H7 (cell line): ENCODE measurements at regions not wholly inside any gene's neighbourhood (a gene's known extent, or its start where the extent isn't known, plus 50 kb on each side); places are given as distances from the start of the nearest gene placed in this dataset.
A peak's percentile ranks its signal among the peaks of the same experiment; 100 is the strongest.

Source experiments
- DNase-seq: peaks from one replicate; pipeline ENCODE4 v3.0.0; 2012
- H3K27me3 ChIP-seq: 2 replicates; pipeline ENCODE4 v1.6.0; 2011; ENCODE audit warnings: mild to moderate bottlenecking, low read length; ENCODE audit not compliant: control insufficient read depth, insufficient read depth
- H3K36me3 ChIP-seq: replicated peaks from 2 replicates; pipeline ENCODE4 v1.5.1; 2011; ENCODE audit warnings: low read length; ENCODE audit not compliant: control insufficient read depth, insufficient read depth
- H3K4me3 ChIP-seq: 2 replicates; pipeline ENCODE4 v1.5.1; 2011; ENCODE audit warnings: low read depth, mild to moderate bottlenecking, control low read depth, low read length, moderate library complexity; ENCODE audit not compliant: insufficient read depth

DNA sequence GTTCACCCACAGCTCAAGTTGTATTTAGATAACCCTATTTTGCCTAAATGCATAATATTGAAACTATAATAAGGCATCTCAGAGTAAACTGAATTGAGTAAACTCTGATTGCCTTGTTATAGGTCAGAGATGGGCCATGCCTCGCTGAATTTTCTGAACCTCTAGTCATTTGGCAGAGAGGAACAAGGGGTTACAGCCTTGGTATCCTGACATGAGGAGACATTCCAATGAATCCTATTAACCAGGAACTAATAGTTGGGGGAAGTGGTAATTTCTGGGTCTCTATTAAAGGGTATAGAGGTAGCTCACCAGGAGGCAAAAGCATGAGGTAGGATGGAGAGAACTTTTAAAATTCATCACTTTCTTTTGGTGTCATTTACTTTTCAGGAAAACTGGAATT lies 227.4 kb upstream of the CHST9 start:
- no peaks in the 10 kb centered on the region for H3K36me3 ChIP-seq
- H3K27me3 ChIP-seq: no peaks in the 10 kb centered on the region
- DNase-seq: no peak
- no peak overlapping the region for H3K4me3 ChIP-seq

DNA sequence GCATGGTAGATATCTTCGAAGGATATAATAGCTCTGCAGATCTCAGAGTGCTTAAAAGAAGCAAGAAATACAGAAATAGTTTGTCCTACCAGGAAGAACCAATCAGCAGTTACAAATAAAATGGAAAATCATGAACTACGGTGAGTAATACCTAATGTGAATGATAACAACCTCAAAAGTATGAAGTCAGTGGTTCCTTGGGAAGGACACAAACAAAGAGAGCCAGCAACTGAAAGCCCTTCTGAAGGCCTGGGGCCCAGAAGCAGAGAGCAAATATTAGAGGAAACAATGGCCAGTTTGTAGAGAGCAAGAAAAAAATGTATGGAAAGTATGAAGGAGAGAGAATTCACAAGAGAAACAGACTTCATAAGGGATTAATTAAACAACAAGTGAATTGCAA lies 226.8 kb upstream of the CHST9 start:
- H3K27me3 ChIP-seq: no peaks in the 10 kb centered on the region
- no peak for DNase-seq

GRCh38 chr18:27411013-27411412 lies 225.9 kb upstream of the CHST9 start:
- Histone ChIP-seq H3K36me3 (no peaks in the 10 kb centered on the region), H3K4me3 (no peak overlapping the region), H3K27me3 (no peaks in the 10 kb centered on the region)
- DNase-seq: no peak

More for the DNA sequence above, 226.8 kb upstream of the CHST9 start:
- no peaks in the 10 kb centered on the region for H3K36me3 ChIP-seq
- no peak overlapping the region for H3K4me3 ChIP-seq

- H3K4me3 ChIP-seq: no peak overlapping the region
- no peak for DNase-seq
- H3K27me3 ChIP-seq: no peaks in the 10 kb centered on the region
- H3K36me3 ChIP-seq: no peaks in the 10 kb centered on the region
These were observed 219.7 kb upstream of the CHST9 start for GRCh38 chr18:27404855-27405254.

DNA sequence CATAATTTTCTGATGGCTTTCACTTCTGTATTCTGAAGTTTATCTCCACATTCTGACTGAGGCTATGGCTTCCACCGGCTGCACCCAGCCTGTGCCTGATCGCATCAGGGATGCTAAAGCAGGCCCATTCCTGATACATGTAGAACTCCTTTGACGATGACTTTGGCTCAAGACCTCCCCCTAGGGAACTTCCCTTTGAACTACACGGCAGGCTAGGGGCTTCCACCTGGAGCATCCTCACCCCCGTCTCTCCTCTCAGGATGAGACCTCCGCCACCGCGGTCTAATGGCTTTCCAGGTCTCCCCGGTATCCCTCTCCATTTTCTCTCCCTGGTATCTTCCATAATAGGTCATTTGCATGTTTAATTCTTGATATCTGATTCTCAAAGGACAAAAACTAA lies 214.9 kb upstream of the CHST9 start:
- Histone ChIP-seq H3K36me3 (no peaks in the 10 kb centered on the region), H3K4me3 (no peak overlapping the region), H3K27me3 (no peaks in the 10 kb centered on the region)
- DNase-seq: peak; percentile 32

DNA sequence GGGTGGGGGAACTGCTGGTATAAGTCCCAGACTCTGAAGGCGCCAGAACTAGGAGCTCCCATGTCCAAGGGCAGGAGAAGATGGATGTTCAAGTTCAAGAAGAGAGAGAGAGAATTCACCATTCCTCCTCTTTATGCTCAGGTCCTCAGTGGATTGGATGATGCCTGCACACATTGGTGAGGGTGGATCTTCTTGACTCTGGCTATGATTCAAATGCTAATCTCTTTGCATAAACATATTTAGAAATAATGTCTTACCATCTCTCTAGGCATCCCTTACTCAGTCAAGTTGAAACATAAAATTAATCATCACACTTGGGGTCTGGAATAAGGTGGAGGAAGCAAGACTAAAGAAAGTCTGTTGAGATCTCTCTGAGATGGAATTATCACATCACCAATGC lies 210.6 kb upstream of the CHST9 start:
- Histone ChIP-seq H3K36me3 (no peaks in the 10 kb centered on the region), H3K27me3 (no peaks in the 10 kb centered on the region), H3K4me3 (no peak overlapping the region)
- DNase-seq: no peak

- H3K4me3 ChIP-seq: no peak overlapping the region
- no peak for DNase-seq
- H3K36me3 ChIP-seq: no peaks in the 10 kb centered on the region
- no peaks in the 10 kb centered on the region for H3K27me3 ChIP-seq
These were observed 209.6 kb upstream of the CHST9 start for GRCh38 chr18:27394687-27395086.

- no peak overlapping the region for H3K4me3 ChIP-seq
- no peaks in the 10 kb centered on the region for H3K36me3 ChIP-seq
- no peaks in the 10 kb centered on the region for H3K27me3 ChIP-seq
- DNase-seq: no peak
These were observed 197.6 kb upstream of the CHST9 start for GRCh38 chr18:27382567-27383216.

DNA sequence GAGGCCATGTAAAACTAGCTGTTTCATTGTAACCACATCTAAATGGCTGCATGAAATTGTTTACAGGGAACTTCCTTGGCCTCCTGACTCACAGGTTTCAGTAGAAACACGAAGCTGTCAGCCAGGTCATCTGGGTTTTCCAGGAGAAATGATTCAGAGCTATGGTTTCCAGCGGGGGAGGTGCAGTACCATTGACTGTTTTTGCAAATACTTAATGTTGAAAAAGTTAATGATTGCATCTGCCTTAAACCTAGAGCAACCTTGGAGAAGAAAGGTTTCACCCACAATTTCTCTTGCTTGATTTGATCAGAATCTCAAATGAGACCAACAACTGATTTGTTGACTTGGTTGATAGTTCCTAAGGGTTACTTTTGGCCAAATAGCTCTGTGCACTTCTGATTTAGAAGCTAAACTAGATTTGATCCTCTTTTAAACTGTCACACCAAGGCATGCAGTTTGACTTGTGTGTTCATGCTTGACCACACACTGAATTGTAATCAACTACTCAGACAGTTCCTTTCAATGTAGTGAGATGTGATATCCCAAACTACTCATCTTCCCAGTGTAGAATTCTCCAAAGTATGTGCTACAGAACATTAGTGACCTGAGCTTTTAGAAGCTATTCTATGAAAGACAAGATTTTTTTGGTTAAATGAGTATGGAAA lies 193.5 kb upstream of the CHST9 start:
- no peaks in the 10 kb centered on the region for H3K36me3 ChIP-seq
- H3K4me3 ChIP-seq: no peak overlapping the region
- DNase-seq: no peak
- no peaks in the 10 kb centered on the region for H3K27me3 ChIP-seq

DNA sequence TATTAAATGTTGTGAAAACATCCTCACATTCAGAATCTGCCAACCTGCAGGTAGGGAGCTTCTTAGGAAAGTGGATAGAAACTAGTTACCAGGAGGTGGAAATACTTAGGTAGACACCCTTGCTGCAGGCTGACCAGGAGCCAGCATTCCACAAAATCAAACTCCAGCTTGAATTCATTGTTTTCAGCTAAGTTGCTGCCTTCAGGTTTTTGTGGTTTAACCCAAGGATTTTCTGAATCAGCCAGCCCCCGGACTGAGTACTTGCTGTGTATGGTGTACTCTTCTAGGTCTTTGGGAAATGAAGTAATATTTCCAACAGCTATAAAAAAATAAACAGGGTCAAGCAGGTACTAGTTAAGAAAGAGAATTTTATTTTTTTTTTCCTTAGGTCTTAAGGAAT lies 192.1 kb upstream of the CHST9 start:
- Histone ChIP-seq H3K27me3 (no peaks in the 10 kb centered on the region), H3K36me3 (no peaks in the 10 kb centered on the region), H3K4me3 (no peak overlapping the region)
- DNase-seq: no peak

GRCh38 chr18:27372386-27372785 lies 187.3 kb upstream of the CHST9 start:
- no peak for DNase-seq
- H3K36me3 ChIP-seq: no peaks in the 10 kb centered on the region
- H3K4me3 ChIP-seq: no peak overlapping the region
- H3K27me3 ChIP-seq: no peaks in the 10 kb centered on the region

GRCh38 chr18:27366665-27367064 lies 181.6 kb upstream of the CHST9 start:
- Histone ChIP-seq H3K27me3 (no peaks in the 10 kb centered on the region), H3K4me3 (no peak overlapping the region), H3K36me3 (no peaks in the 10 kb centered on the region)
- DNase-seq: no peak

DNA sequence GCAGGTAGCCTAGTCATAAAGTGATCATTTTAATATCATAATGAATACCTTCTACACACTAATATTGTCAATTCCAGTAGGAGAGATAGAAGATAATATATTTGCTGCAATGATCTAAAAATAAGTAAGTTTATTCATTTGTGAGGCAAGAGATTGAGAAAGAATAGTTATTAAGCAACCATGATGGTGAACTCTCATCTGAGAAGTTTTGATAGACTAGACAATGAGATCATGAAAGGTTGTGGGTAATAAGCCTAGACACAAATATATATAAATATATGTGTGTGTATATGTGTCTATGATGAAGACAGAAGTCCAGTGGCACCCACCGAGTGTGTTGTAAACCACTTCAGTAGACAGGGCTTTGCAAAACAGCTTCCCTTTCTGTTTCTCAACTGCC lies 181.0 kb upstream of the CHST9 start:
- DNase-seq: no peak
- no peaks in the 10 kb centered on the region for H3K27me3 ChIP-seq

GRCh38 chr18:27363872-27364271 lies 178.8 kb upstream of the CHST9 start:
- H3K4me3 ChIP-seq: no peak overlapping the region
- no peaks in the 10 kb centered on the region for H3K36me3 ChIP-seq
- no peaks in the 10 kb centered on the region for H3K27me3 ChIP-seq
- peak; percentile 17 for DNase-seq

More for the DNA sequence above, 181.0 kb upstream of the CHST9 start:
- Histone ChIP-seq H3K4me3 (no peak overlapping the region), H3K36me3 (no peaks in the 10 kb centered on the region)

GRCh38 chr18:27361477-27361876 lies 176.4 kb upstream of the CHST9 start:
- Histone ChIP-seq H3K36me3 (no peaks in the 10 kb centered on the region), H3K4me3 (no peak overlapping the region), H3K27me3 (no peaks in the 10 kb centered on the region)
- no peak for DNase-seq
